CD4-positive, alpha-beta T cell treated with Interleukin-6 for 4 hours (primary cell): ENCODE measurements at regions not wholly inside any gene's neighbourhood (a gene's known extent, or its start where the extent isn't known, plus 50 kb on each side); places are given as distances from the start of the nearest gene placed in this dataset.

Experiments used
- DNase-seq: peaks from one replicate; pipeline ENCODE4 v3.0.0-alpha.2; 2020; ENCODE audit warnings: mixed read lengths

- no peak for DNase-seq
Measured at GRCh38 chr2:57864926-57865325, 181.7 kb upstream of the VRK2 start.

- DNase-seq = no peak
Measured at GRCh38 chr2:57867730-57868129, 178.9 kb upstream of the VRK2 start.

DNA sequence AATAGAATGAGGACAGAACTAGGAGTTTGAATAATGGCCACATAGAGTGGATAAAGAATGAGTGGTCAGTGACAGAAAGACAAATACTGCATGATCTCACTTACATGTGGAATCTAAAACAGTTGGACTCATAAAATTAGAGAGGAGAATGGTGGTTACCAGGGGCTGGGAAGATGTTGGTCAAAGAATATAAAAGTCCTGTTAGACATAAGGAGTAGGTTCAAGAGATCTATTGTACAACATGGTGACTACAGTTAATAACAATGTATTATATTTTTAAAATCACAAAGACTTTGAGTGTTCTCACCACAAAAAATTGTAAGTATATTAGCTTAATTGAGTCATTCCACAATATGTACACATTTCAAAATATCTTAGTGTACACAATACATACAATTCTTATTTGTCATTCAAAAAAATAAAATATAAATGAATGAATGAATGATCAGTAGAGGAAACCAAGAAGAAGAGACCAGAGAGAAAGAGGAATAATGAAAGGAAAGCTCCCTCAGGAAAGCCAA lies 177.9 kb upstream of the VRK2 start:
- DNase-seq = no peak

- no peak for DNase-seq
Measured at GRCh38 chr2:57869758-57870344, 176.8 kb upstream of the VRK2 start.

- DNase-seq = no peak
Measured at GRCh38 chr2:57876313-57876712, 170.3 kb upstream of the VRK2 start.

DNA sequence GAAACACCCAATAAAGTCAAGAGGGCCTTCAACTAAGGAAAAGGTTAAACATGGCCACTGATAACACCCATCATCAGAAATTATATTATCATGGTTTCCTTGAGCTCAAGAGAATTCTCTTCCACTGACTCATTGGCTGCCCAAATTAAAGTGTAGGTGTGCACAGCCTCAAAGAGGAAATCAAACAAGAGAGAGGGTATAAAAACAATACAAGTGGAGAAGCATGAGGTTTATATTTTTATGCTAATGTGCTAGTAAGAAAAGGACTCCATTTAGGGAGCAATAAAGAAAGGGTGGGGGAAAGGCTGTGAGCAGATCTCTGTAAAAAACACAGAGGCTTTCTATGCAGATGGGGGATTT lies 168.8 kb upstream of the VRK2 start:
- DNase-seq = no peak

- DNase-seq = no peak
Measured at GRCh38 chr2:57878171-57878865, 168.3 kb upstream of the VRK2 start.

- no peak for DNase-seq
Measured at GRCh38 chr2:57878866-57879210, 167.8 kb upstream of the VRK2 start.

DNA sequence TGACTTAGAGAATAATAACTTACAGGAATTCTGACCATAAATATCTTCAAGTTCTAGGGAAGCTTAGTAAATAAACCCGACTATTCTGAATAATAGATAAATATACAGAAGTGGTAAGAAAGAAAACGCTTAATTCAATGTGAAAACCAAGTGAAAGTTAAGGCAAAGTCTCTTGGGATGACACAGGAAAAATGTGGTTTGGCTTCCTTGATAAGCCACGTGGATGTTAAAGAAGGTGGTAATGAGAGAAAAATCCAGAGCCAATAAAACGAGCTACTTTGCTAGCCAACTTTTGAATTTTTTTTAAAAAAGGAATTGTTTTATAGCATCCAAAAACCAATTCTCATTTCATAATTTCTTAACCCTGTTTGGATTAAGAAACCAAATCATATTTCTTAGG lies 166.2 kb upstream of the VRK2 start:
- no peak for DNase-seq

DNA sequence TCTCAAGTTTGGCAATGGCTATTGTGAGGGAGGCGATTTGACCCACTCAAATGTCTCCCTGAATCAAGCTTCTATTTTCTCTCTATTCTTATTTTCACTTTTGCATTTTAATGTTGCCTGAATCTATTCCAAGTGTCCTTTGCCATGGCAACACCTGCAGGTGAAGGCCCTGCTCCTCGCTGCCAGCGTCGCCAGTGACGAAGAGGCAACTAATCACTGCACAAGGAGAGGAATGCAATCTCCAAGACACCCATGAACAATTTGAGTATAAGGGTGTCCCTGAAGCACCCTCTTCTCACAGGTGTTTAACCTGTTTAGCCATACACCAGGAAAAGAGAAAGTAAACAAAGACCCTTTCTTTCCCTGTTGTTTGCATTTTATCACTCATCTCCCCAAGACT lies 165.6 kb upstream of the VRK2 start:
- DNase-seq = no peak

- DNase-seq = no peak
Measured at GRCh38 chr2:57881998-57882888, 164.4 kb upstream of the VRK2 start.

DNA sequence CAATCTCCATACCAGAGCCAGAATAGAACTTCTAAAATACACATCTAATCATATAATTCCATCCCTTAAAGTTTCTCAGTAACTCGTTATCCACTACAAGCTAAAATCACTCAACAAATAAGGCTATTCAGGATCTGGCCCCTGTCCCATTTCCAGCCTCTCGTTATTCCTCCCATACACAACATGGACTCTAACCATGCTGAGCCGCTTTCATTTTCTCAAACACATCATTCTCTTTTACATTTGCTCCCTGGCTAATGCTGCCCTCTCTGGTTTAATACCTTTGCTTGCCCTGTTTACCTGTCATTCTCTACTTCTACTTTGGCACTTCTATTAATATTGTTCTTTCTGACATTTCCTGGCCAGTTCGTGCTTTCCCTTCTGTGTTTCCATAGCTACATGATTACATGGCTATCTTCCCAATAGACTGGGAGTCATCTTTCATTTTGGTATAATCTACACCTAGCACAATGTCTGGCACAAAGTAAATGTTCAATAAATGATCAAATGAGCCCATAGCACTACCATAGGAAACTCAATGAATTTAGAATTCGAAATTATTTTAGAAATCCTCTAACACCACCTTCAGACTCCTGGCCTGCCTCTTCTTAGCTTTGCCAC lies 163.6 kb upstream of the VRK2 start:
- no peak for DNase-seq

GRCh38 chr2:57884281-57884680 lies 162.3 kb upstream of the VRK2 start:
- DNase-seq = no peak

GRCh38 chr2:57885742-57886141 lies 160.9 kb upstream of the VRK2 start:
- DNase-seq = no peak

GRCh38 chr2:57886161-57886786 lies 160.3 kb upstream of the VRK2 start:
- DNase-seq = no peak

GRCh38 chr2:57888463-57888862 lies 158.1 kb upstream of the VRK2 start:
- DNase-seq = no peak

DNA sequence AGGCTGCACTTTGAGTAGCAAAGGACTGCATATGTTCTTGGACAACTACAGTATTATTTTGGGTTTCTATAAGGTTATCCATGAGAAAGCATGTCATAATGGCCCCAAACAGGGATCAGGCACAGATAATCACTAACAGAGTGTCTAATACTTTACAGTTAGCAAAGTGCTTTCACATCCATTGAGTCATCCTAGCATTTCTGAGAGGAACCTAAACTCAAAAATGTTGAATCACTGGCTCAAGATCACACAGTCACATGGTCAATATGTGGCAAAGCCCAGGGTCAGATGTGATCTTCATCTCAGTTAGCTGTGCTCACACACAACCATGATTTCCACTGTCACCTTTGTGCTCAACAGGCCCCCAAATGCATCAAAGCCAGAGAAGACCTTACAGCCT lies 156.1 kb upstream of the VRK2 start:
- no peak for DNase-seq

GRCh38 chr2:57891086-57891712 lies 155.4 kb upstream of the VRK2 start:
- no peak for DNase-seq

- DNase-seq = no peak
Measured at GRCh38 chr2:57892920-57893319, 153.7 kb upstream of the VRK2 start.

- no peak for DNase-seq
Measured at GRCh38 chr2:57893347-57893746, 153.3 kb upstream of the VRK2 start.

- no peak for DNase-seq
Measured at GRCh38 chr2:57893786-57894185, 152.8 kb upstream of the VRK2 start.

DNA sequence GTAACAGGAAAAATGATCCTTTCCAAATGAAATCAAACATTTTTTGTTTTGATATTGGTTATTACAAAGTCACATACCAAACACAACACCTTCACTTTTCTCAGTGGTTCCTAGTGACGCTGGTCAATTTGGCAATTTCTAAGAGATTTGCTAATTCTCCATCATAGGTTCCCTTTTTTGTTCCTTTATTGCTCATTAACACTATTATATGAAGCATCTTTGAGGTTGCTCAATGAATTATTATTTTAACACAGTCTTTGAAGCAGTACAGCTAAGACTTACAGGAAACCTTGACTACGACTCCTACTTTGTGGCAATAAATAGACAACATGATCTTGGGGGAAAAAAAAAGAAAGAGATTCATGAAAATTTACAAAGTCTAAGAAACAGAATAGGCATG lies 152.2 kb upstream of the VRK2 start:
- no peak for DNase-seq

GRCh38 chr2:57897920-57898319 lies 148.7 kb upstream of the VRK2 start:
- no peak for DNase-seq
